Activated naive CD4-positive, alpha-beta T cell treated with anti-CD3 and anti-CD28 coated beads for 36 hours (primary cell): ENCODE measurements at regions not wholly inside any gene's neighbourhood (a gene's known extent, or its start where the extent isn't known, plus 50 kb on each side); places are given as distances from the start of the nearest gene placed in this dataset.

Source experiments
- CTCF ChIA-PET: fragments of 350-600 bp; sonication (Branson Sonifier 250); formaldehyde crosslinking; loops from one replicate; lab custom pipeline; 2021; ENCODE audit warnings: antibody characterized with exemption; lab: Charles Lee
- DNase-seq: peaks from one replicate; pipeline ENCODE4 v3.0.0-alpha.2; 2020
- H3K27ac Mint-ChIP-seq: one replicate; pipeline ENCODE4 v1.8.0; 2021; ENCODE audit warnings: mild to moderate bottlenecking, mixed read lengths
- H3K27me3 Mint-ChIP-seq: one replicate; pipeline ENCODE4 v1.8.0; 2021; ENCODE audit warnings: low read depth, mixed read lengths
- H3K36me3 Mint-ChIP-seq: one replicate; pipeline ENCODE4 v1.8.0; 2021; ENCODE audit warnings: low read depth, mixed read lengths
- H3K4me1 Mint-ChIP-seq: one replicate; pipeline ENCODE4 v1.8.0; 2021; ENCODE audit warnings: low read depth, mixed read lengths
- H3K4me3 Mint-ChIP-seq: one replicate; pipeline ENCODE4 v1.8.0; 2021; ENCODE audit warnings: mild to moderate bottlenecking, moderate library complexity, mixed read lengths
- H3K9me3 Mint-ChIP-seq: one replicate; pipeline ENCODE4 v1.8.0; 2021; ENCODE audit warnings: mixed read lengths
- intact Hi-C: fragments of 100-400 bp; cut with micrococcal nuclease; formaldehyde crosslinking; loops from one replicate; pipeline ENCODE4 v1.15.1; 2023

DNA sequence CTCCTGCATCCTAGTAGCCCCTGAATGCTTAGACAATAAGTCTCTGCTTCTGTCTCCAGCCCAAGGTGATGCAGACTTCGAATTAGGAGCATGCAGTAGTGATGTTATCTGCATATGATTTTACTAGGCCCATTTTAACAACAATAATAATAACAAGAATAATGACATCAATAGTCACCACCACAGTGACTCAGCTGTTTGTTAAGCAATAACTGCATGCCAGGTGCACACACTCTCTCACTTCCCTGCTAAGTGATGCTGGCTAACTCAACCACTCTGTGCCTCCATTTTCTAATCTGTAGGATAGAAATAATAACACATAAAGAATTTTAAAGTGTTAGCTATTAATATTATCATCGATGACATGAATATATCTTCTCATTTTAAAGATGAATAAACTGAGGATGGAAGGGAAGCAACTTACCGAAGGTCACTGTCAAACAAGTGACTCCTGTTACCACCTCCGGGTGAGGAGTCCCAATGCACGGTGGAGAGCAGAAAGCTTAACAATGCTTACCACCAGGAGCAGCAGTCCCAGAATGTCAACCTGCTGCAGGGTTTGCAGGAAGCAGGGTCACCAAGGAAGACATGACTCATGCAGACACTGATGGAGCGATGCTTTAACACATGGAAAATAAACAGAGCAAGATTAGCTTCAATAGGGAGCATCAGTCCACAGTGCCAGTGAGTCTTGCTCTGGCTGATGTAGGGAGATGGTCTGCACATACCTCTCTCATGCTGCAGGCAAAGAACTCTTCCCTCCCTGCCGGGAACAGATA is 290.2 kb downstream of the SPATA17 start:
- Mint-ChIP-seq H3K36me3 (no peaks in the 10 kb centered on the region), H3K27me3 (peaks cover 17% of the 10 kb centered on the region), H3K4me3 (no peak overlapping the region), H3K27ac (no peak overlapping the region), H3K4me1 (no peaks in the 10 kb centered on the region), H3K9me3 (no peaks in the 10 kb centered on the region)
- intact Hi-C loops: no loop called here
- no peak for DNase-seq
- CTCF ChIA-PET: no interaction called here

DNA sequence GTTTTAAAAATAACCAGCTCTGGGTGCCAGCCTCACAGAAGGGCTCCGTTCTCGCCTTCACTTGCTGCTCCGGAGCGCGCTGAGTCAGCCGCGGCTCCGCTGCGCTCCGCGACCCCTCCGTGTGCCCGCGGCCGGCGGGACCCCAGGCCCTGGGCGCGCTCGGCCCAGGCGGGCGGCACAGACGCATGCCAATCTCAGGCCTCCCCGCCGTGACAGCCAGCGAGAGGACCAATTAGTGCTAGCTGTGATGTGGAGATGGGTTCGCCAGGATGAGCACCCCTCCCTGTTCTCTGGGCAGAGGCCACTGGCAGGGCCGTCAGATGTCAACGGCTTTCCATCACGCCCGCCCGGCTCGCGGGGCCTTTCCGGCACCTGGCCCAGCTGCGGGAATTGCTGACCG is 293.8 kb downstream of the SPATA17 start:
- CTCF ChIA-PET: no interaction called here
- intact Hi-C loops: no loop called here
- no peaks in the 10 kb centered on the region for H3K4me1 Mint-ChIP-seq
- no peaks in the 10 kb centered on the region for H3K36me3 Mint-ChIP-seq
- H3K27ac Mint-ChIP-seq: no peak overlapping the region
- no peak for DNase-seq
- H3K4me3 Mint-ChIP-seq: no peak overlapping the region
- H3K9me3 Mint-ChIP-seq: no peaks in the 10 kb centered on the region
- H3K27me3 Mint-ChIP-seq: peaks cover 14% of the 10 kb centered on the region

DNA sequence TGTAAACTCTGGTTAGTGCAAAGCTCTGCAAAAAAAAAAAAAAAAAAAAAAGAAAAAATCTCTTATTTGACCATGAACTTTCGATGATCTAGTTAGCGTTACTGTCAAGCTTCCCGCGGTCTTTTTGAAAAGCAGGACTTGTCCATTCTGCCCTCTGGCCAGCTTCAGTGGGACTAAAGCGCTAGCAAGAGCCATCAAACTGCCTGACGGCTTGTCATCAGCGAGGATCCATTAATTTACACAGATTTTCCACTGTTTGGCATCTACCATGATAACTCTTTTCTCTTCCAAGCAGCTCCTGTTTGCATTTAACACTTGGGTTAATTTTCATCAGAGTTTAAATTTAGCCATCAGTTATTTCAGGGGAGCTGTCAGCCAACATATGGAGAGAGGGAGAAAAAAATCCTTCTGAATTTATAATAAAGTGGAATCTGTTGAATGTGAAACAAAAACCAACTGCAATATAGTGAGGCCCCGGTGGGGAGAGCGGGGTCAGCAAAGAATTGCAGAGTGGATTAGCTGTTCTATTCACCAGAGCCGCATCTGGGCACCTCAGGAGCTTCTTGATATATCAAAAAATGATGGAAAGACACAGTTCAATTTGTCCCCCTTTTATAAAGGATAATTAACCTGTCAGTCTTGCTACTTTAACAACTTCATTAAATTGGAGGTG is 298.2 kb downstream of the SPATA17 start:
- Mint-ChIP-seq H3K9me3 (no peaks in the 10 kb centered on the region), H3K27ac (no peak overlapping the region), H3K36me3 (no peaks in the 10 kb centered on the region), H3K27me3 (peaks cover 3% of the 10 kb centered on the region), H3K4me3 (no peak overlapping the region), H3K4me1 (no peaks in the 10 kb centered on the region)
- DNase-seq: no peak
- intact Hi-C loops: no loop called here
- CTCF ChIA-PET: interaction anchor here (0.7 kb wide), 1 partner anchor 737 kb away, joined by 3 read pairs; no protein-coding TSS in a partner anchor

DNA sequence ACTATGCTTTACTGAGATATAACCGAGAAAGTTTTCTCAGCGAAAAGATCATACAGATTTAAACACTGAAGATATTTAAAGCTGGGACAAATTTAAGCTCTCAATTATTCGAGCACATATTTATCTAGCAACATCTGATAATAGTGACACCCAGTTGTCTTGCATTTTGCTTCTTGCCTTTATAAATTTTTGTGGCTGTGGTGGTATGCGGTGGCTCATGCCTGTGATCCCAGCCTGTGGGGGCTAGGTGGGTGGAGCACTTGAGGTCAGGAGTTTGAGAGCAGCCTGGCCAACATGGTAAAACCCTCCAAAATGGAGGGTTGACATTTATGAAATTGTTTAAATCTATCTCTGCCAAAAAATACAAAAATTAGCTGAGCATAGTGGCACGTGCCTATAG is 312.2 kb downstream of the SPATA17 start:
- H3K9me3 Mint-ChIP-seq: no peaks in the 10 kb centered on the region
- no peak overlapping the region for H3K27ac Mint-ChIP-seq
- CTCF ChIA-PET: interaction anchor here (0.6 kb wide), 1 partner anchor 1915 kb away, joined by 3 read pairs; no protein-coding TSS in a partner anchor
- H3K27me3 Mint-ChIP-seq: peaks cover 1% of the 10 kb centered on the region
- H3K4me1 Mint-ChIP-seq: no peaks in the 10 kb centered on the region
- no peaks in the 10 kb centered on the region for H3K36me3 Mint-ChIP-seq
- intact Hi-C loops: no loop called here
- no peak overlapping the region for H3K4me3 Mint-ChIP-seq
- no peak for DNase-seq

DNA sequence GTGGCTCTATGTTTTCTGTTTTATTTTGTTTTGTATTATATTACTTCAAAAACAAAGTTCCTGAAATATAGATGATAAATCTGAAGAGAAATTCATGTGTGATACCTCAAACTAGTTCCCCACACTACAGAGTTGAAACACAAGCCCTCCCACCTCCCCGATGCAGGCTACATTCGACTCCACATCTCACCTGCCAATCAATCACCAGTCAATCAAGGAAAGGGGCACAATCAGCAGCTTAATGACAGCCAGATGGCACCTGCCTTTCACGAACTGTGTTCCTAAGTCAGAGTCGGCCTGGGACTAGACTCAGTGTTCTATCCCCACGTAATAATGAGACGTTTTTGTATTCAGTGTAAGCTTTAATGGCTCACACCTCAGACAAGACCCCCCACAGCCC is 313.4 kb downstream of the SPATA17 start:
- no peaks in the 10 kb centered on the region for H3K9me3 Mint-ChIP-seq
- no peak overlapping the region for H3K4me3 Mint-ChIP-seq
- no peaks in the 10 kb centered on the region for H3K27me3 Mint-ChIP-seq
- no peak overlapping the region for H3K27ac Mint-ChIP-seq
- intact Hi-C loops: no loop called here
- CTCF ChIA-PET: no interaction called here
- DNase-seq: no peak
- H3K4me1 Mint-ChIP-seq: no peaks in the 10 kb centered on the region
- H3K36me3 Mint-ChIP-seq: no peaks in the 10 kb centered on the region

DNA sequence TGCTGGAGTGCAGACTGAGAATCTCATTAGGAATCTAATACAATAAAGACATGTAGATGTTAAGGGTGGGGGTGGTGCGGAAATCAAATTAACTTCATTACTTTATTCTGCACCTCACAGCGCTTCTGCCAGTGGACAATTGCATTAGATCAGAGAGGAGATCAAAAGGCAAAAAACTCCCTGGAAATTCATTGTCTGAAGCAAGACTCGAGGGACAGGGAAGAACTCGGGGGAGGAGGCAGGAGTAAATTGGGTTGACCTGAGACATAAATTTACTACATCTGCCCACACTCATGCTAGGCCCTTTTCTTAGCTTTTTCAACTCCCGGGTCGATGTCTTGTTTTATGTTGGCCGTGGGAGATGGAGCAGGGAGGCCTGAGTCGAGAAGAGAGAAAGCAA is 315.4 kb downstream of the SPATA17 start:
- H3K36me3 Mint-ChIP-seq: no peaks in the 10 kb centered on the region
- DNase-seq: no peak
- CTCF ChIA-PET: no interaction called here
- no peaks in the 10 kb centered on the region for H3K4me1 Mint-ChIP-seq
- H3K27ac Mint-ChIP-seq: no peak overlapping the region
- H3K9me3 Mint-ChIP-seq: no peaks in the 10 kb centered on the region
- H3K4me3 Mint-ChIP-seq: no peak overlapping the region
- H3K27me3 Mint-ChIP-seq: no peaks in the 10 kb centered on the region
- intact Hi-C loops: no loop called here

DNA sequence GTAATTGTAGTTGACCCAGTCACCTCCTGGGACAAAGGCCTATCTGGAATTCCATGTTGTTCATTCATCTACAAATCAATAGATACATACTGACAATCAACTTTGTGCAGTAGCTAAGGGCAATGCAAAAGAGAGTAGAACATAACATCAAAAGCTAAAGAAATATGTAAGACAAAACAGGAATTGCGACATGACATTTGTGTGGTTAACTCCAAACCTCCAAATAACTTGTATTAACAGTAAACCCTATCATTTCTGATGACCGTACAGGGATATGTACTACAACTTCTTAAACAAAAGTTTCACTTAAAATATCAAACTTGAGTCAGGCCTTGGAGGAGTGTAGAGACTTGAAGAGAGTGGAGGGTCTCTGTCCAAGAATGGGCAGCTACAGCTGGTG is 317.6 kb downstream of the SPATA17 start:
- CTCF ChIA-PET: no interaction called here
- no peak for DNase-seq
- Mint-ChIP-seq H3K4me3 (no peak overlapping the region), H3K9me3 (no peaks in the 10 kb centered on the region), H3K27me3 (no peaks in the 10 kb centered on the region), H3K36me3 (no peaks in the 10 kb centered on the region), H3K27ac (no peak overlapping the region), H3K4me1 (no peaks in the 10 kb centered on the region)
- intact Hi-C loops: no loop called here

DNA sequence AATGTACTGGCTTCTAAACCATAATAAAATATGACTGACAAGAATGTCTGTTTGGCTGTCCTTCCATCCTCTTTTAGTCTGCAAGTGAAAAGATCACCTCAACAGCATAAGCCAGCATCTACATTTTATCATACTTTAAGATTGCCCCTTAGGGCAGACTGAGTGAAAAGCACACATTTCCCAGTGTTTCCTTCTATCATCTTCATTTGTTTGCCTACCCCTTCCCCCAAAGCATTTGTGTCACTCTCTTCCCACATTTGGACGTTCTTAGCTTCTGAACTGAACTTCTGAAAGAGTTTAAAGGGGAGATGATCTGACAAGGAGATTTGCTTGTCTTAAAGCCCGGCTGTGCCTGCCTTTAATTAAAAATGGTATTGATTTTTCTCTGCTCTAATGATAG is 322.2 kb downstream of the SPATA17 start:
- H3K27ac Mint-ChIP-seq: no peak overlapping the region
- DNase-seq: no peak
- no peaks in the 10 kb centered on the region for H3K27me3 Mint-ChIP-seq
- H3K4me1 Mint-ChIP-seq: no peaks in the 10 kb centered on the region
- peaks cover 7% of the 10 kb centered on the region for H3K9me3 Mint-ChIP-seq
- no peak overlapping the region for H3K4me3 Mint-ChIP-seq
- CTCF ChIA-PET: no interaction called here
- H3K36me3 Mint-ChIP-seq: no peaks in the 10 kb centered on the region
- intact Hi-C loops: no loop called here

DNA sequence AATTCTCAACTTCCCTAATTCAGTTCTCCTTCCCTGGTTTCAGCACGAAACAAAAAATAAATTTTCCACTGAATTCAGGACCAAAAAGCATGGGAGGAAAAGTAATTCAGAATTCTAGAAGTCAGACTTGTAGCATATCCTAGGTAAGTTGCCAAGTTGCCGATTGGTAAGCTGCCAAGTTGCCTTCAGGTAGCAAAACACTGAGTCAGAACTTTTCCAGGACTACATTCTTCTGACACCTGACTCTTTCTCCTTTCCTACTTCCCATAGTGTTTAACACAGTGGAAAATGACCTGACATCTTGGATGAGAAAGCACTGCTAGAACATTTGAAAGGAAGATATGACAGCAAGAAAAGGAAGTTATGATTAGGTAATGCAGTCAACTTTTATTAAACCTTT is 322.8 kb downstream of the SPATA17 start:
- no peaks in the 10 kb centered on the region for H3K36me3 Mint-ChIP-seq
- peaks cover 8% of the 10 kb centered on the region for H3K9me3 Mint-ChIP-seq
- no peak overlapping the region for H3K4me3 Mint-ChIP-seq
- no peak overlapping the region for H3K27ac Mint-ChIP-seq
- H3K4me1 Mint-ChIP-seq: no peaks in the 10 kb centered on the region
- intact Hi-C loops: no loop called here
- no peaks in the 10 kb centered on the region for H3K27me3 Mint-ChIP-seq
- no peak for DNase-seq
- CTCF ChIA-PET: no interaction called here

DNA sequence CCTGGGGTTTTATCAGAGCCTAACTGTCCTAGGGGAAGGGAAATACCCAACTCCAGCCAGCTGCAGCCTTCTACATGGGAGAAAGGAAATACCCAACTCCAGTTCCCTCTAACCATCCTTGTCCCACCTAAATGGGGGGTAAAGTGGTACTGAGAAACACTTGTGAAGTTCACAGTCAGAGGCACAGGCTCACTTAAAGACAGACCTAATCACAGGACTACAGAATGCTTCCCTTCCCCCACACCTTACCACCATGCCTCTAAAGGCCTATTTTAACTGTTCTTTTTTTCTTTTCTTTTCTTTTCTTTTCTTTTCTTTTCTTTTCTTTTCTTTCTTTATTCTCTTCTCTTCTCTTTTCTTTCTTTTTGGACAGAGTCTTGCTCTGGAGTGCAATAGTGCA is 324.6 kb downstream of the SPATA17 start:
- H3K4me3 Mint-ChIP-seq: no peak overlapping the region
- intact Hi-C loops: no loop called here
- no peak for DNase-seq
- no peaks in the 10 kb centered on the region for H3K27me3 Mint-ChIP-seq
- no peaks in the 10 kb centered on the region for H3K36me3 Mint-ChIP-seq
- H3K9me3 Mint-ChIP-seq: peaks cover 10% of the 10 kb centered on the region
- no peak overlapping the region for H3K27ac Mint-ChIP-seq
- CTCF ChIA-PET: no interaction called here
- no peaks in the 10 kb centered on the region for H3K4me1 Mint-ChIP-seq

DNA sequence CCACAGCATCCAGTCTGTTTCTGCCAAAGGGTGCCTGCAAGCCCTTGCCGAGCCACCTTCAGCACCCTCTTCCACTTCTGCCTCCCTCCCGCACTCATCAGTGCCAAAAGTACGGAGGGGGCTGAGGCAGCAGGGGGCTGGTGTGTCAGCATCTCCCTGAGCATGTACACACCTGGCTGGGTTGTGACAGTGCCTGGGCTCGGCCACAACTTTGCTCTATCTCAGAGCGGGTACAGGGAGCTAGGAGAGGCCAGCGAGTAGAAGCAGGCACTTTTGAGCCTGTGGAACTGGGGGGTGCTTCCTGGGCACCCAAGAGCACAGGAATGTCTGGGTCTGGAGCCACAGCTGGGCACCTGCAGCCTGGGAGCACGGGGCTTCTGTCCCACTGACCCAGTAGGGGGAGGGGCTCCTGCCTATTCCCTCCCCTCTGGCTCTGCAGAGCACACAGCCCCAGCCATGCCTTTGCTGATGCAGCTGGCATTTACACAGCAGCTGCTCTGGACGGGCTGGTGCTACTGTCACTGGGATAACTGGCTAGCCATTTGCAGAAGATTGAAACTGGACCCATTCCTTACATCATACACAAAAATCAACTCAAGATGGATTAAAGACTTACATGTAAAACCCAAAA is 319.8 kb upstream of the RRP15 start:
- no peaks in the 10 kb centered on the region for H3K4me1 Mint-ChIP-seq
- no peaks in the 10 kb centered on the region for H3K9me3 Mint-ChIP-seq
- H3K4me3 Mint-ChIP-seq: no peak overlapping the region
- H3K27me3 Mint-ChIP-seq: no peaks in the 10 kb centered on the region
- intact Hi-C loops: no loop called here
- no peak for DNase-seq
- no peak overlapping the region for H3K27ac Mint-ChIP-seq
- CTCF ChIA-PET: no interaction called here
- no peaks in the 10 kb centered on the region for H3K36me3 Mint-ChIP-seq

DNA sequence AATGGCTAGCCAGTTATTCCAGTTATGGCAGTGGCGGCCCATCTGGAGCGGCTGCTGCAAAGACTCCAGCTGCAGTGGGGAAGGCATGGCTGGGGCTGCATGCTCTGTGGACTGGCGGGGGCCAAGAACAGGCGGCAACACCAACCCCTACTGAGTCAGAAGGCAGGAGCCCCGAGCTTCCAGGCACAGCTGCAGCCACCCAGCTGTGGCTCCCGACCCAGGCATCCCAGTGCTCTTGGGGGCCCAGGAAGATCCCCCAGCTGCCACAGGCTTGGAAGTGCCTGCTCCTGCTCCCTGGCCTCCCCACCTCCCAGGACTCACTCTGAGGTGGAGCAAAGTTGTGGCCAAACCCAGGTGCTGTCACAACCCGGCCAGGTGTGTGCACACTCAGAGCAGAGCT is 317.0 kb upstream of the RRP15 start:
- Mint-ChIP-seq H3K4me1 (no peaks in the 10 kb centered on the region), H3K27ac (no peak overlapping the region), H3K4me3 (no peak overlapping the region), H3K36me3 (no peaks in the 10 kb centered on the region), H3K9me3 (peaks cover 2% of the 10 kb centered on the region), H3K27me3 (no peaks in the 10 kb centered on the region)
- CTCF ChIA-PET: no interaction called here
- DNase-seq: no peak
- intact Hi-C loops: no loop called here

DNA sequence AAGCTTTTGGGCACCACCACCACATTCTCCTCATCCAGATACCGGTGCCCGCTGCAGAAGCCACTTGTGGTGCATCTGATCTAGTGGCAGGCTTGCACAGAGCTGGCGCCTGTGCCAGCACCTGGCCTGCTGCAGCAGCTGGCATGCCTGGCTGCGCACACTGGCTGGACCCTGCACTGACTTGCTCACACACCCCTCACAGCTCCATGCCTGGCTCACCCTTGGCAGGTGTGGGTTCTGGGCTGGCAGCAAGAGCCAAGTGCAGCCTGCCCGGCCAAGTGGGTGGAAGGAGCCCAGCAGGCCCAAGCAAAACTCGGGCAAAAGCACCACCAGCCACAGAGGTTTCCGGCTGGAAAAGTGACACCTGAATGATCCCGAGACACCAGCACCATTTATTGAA is 315.7 kb upstream of the RRP15 start:
- no peaks in the 10 kb centered on the region for H3K4me1 Mint-ChIP-seq
- DNase-seq: no peak
- H3K4me3 Mint-ChIP-seq: no peak overlapping the region
- H3K36me3 Mint-ChIP-seq: no peaks in the 10 kb centered on the region
- intact Hi-C loops: no loop called here
- no peak overlapping the region for H3K27ac Mint-ChIP-seq
- no peaks in the 10 kb centered on the region for H3K27me3 Mint-ChIP-seq
- CTCF ChIA-PET: no interaction called here
- peaks cover 2% of the 10 kb centered on the region for H3K9me3 Mint-ChIP-seq
